SK-N-SH (cell line): ENCODE measurements at regions not wholly inside any gene's neighbourhood (a gene's known extent, or its start where the extent isn't known, plus 50 kb on each side); places are given as distances from the start of the nearest gene placed in this dataset.

Experiments
- CTCF ChIA-PET: fragments of 300-600, 350-600 bp; formaldehyde crosslinking; extraction: SDS; loops from one replicate; lab custom pipeline; 2021; lab: Yijun Ruan, JAX
- POLR2A ChIA-PET: fragments of 350-600 bp; sonication (Branson Sonifier 250); formaldehyde crosslinking; extraction: SDS; loops from one replicate; lab custom pipeline; 2020; ENCODE audit warnings: antibody characterized with exemption, inconsistent platforms; lab: Yijun Ruan, JAX
- DNase-seq: peaks from one replicate; pipeline ENCODE4 v3.0.0; 2012
- H2AFZ ChIP-seq: fragments of 200-600 bp; sonication (generic); 2 replicates; pipeline ENCODE4 v1.8.1; 2016; ENCODE audit warnings: antibody characterized with exemption, mild to moderate bottlenecking, low read depth
- H3F3A ChIP-seq: fragments of 200-600 bp; sonication (generic); replicated peaks from 2 replicates; pipeline ENCODE3; 2016; ENCODE audit warnings: antibody characterized with exemption, mild to moderate bottlenecking; ENCODE audit not compliant: insufficient read depth
- H3K27ac ChIP-seq, 2 experiments: fragments of 200-500 bp in 1 of 2; fragments of 200-600 bp in 1 of 2; sonication (Bioruptor generic) in 1 of 2; sonication (generic), shearing (Covaris generic) in 1 of 2; 2 replicates each; pipeline versions ENCODE4 v1.5.1 to v1.6.1; 2014 to 2016; ENCODE audit warnings: low read depth in 2 of 2, inconsistent platforms in 1 of 2, low read length in 1 of 2, mild to moderate bottlenecking in 1 of 2, mixed read lengths in 1 of 2
- H3K27me3 ChIP-seq: fragments of 200-600 bp; sonication (generic), shearing (Covaris generic); 2 replicates; pipeline ENCODE4 v1.6.1; 2016; ENCODE audit warnings: mixed run types; ENCODE audit not compliant: insufficient read depth
- H3K36me3 ChIP-seq, 2 experiments: fragments of 200-500 bp in 1 of 2; fragments of 200-600 bp in 1 of 2; sonication (Bioruptor generic) in 1 of 2; sonication (generic) in 1 of 2; replicated peaks in 1 of 2; 2 replicates each; pipeline versions ENCODE3 to v1.5.1; 2014 to 2016; ENCODE audit warnings: low read length in 1 of 2, mild to moderate bottlenecking in 1 of 2; ENCODE audit not compliant: insufficient read depth in 2 of 2, control insufficient read depth in 1 of 2
- H3K4me1 ChIP-seq, 2 experiments: fragments of 200-500 bp in 1 of 2; fragments of 200-600 bp in 1 of 2; sonication (Bioruptor generic) in 1 of 2; sonication (generic), shearing (Covaris generic) in 1 of 2; 2 replicates each; pipeline versions ENCODE4 v1.5.1 to v1.6.1; 2014 to 2016; ENCODE audit warnings: low read depth in 1 of 2, low read length in 1 of 2, mixed run types in 1 of 2; ENCODE audit not compliant: insufficient read depth in 2 of 2, control insufficient read depth in 1 of 2
- H3K4me2 ChIP-seq: fragments of 200-600 bp; sonication (generic), shearing (Covaris generic); 2 replicates; pipeline ENCODE4 v1.6.1; 2017; ENCODE audit warnings: mixed run types
- H3K4me3 ChIP-seq, 2 experiments: fragments of 200-500 bp in 1 of 2; fragments of 200-600 bp in 1 of 2; sonication (Bioruptor generic) in 1 of 2; sonication (generic), shearing (Covaris generic) in 1 of 2; 2 replicates each; pipeline versions ENCODE4 v1.5.1 to v1.8.1; 2014 to 2016; ENCODE audit warnings: low read depth in 2 of 2, inconsistent platforms in 1 of 2, low read length in 1 of 2, mild to moderate bottlenecking in 1 of 2, mixed read lengths in 1 of 2, moderate library complexity in 1 of 2
- H3K79me2 ChIP-seq: fragments of 200-600 bp; sonication (generic); 2 replicates; pipeline ENCODE4 v1.8.1; 2017; ENCODE audit warnings: mild to moderate bottlenecking; ENCODE audit not compliant: insufficient read depth
- H3K9ac ChIP-seq: fragments of 200-600 bp; sonication (generic); 2 replicates; pipeline ENCODE4 v1.6.1; 2017; ENCODE audit warnings: mixed run types
- H3K9me2 ChIP-seq: fragments of 200-600 bp; sonication (generic); 2 replicates; pipeline ENCODE4 v1.6.1; 2017; ENCODE audit warnings: mixed run types
- H3K9me3 ChIP-seq: fragments of 200-600 bp; sonication (generic); 2 replicates; pipeline ENCODE4 v1.6.1; 2017; ENCODE audit warnings: mixed run types, mild to moderate bottlenecking, moderate library complexity
- H4K20me1 ChIP-seq: fragments of 200-600 bp; sonication (generic); 2 replicates; pipeline ENCODE4 v1.6.1; 2017; ENCODE audit warnings: mild to moderate bottlenecking, mixed run types; ENCODE audit not compliant: insufficient read depth
- CHD2 ChIP-seq: fragments of 150-350 bp; IDR thresholded peaks from 2 replicates; pipeline ENCODE4 v1.6.1; 2018; ENCODE audit warnings: low read length; ENCODE audit not compliant: partially characterized antibody
- CTCF ChIP-seq: fragments of 200-600 bp; sonication (generic); IDR thresholded peaks from 2 replicates; pipeline ENCODE4 v1.6.1; 2017; ENCODE audit warnings: antibody characterized with exemption, mild to moderate bottlenecking, moderate library complexity
- ELF1 ChIP-seq: IDR thresholded peaks from 2 replicates; pipeline ENCODE4 v1.4.0; 2012
- EZH2phosphoT487 ChIP-seq: fragments of 200-600 bp; sonication (generic); IDR thresholded peaks from 2 replicates; pipeline ENCODE4 v1.6.1; 2017; ENCODE audit warnings: low read depth, mixed run types, mild to moderate bottlenecking, antibody characterized with exemption, moderate library complexity, borderline replicate concordance
- FOSL2 ChIP-seq: IDR thresholded peaks from 2 replicates; pipeline ENCODE4 v1.4.0; 2012; ENCODE audit warnings: low read depth, mild to moderate bottlenecking, moderate library complexity, borderline replicate concordance
- FOXJ3 ChIP-seq: sonication (generic); formaldehyde crosslinking; IDR thresholded peaks from 2 replicates; pipeline ENCODE4 v1.5.1; 2020; ENCODE audit warnings: mild to moderate bottlenecking, missing genetic modification reagents
- FOXM1 ChIP-seq: IDR thresholded peaks from 2 replicates; pipeline ENCODE4 v1.4.0; 2012; ENCODE audit warnings: low read depth, mild to moderate bottlenecking
- GATA2 ChIP-seq: sonication (generic); formaldehyde crosslinking; IDR thresholded peaks from 2 replicates; pipeline ENCODE4 v1.5.0; 2020; ENCODE audit warnings: mild to moderate bottlenecking, missing genetic modification reagents
- JUND ChIP-seq: IDR thresholded peaks from 2 replicates; pipeline ENCODE4 v1.4.0; 2012
- MEF2A ChIP-seq: IDR thresholded peaks from 2 replicates; pipeline ENCODE4 v1.4.0; 2012; ENCODE audit warnings: low read depth, borderline replicate concordance
- NFIC ChIP-seq: IDR thresholded peaks from 2 replicates; pipeline ENCODE4 v1.4.0; 2012; ENCODE audit warnings: borderline replicate concordance
- NRF1 ChIP-seq: IDR thresholded peaks from 2 replicates; pipeline ENCODE4 v1.6.1; 2012; ENCODE audit warnings: low read depth, mild to moderate bottlenecking, low read length
- PBX3 ChIP-seq: IDR thresholded peaks from 2 replicates; pipeline ENCODE4; 2012
- RAD21 ChIP-seq: IDR thresholded peaks from 2 replicates; pipeline ENCODE4 v1.6.1; 2012; ENCODE audit warnings: mild to moderate bottlenecking, low read length
- REST ChIP-seq: IDR thresholded peaks from 2 replicates; pipeline ENCODE4 v1.6.1; 2012; ENCODE audit warnings: mild to moderate bottlenecking, low read depth, low read length, moderate library complexity
- RFX5 ChIP-seq: IDR thresholded peaks from 2 replicates; pipeline ENCODE4 v1.6.1; 2012; ENCODE audit warnings: mild to moderate bottlenecking, improper control_type of control experiment, low read length
- RXRA ChIP-seq: IDR thresholded peaks from 2 replicates; pipeline ENCODE4 v1.4.0; 2012; ENCODE audit warnings: low read depth, mild to moderate bottlenecking, borderline replicate concordance
- SIN3A ChIP-seq: IDR thresholded peaks from 2 replicates; pipeline ENCODE4 v1.6.1; 2012; ENCODE audit warnings: low read depth, mild to moderate bottlenecking, low read length, moderate library complexity, borderline replicate concordance
- SMC3 ChIP-seq: IDR thresholded peaks from 2 replicates; pipeline ENCODE4 v1.6.1; 2012; ENCODE audit warnings: low read depth, low read length, improper control_type of control experiment
- TAF1 ChIP-seq: IDR thresholded peaks from 2 replicates; pipeline ENCODE4 v1.6.1; 2012; ENCODE audit warnings: low read depth, mild to moderate bottlenecking, low read length, moderate library complexity, borderline replicate concordance
- TCF12 ChIP-seq: IDR thresholded peaks from 2 replicates; pipeline ENCODE4 v1.4.0; 2012
- TEAD4 ChIP-seq: IDR thresholded peaks from 2 replicates; pipeline ENCODE4 v1.4.0; 2012; ENCODE audit warnings: mild to moderate bottlenecking, borderline replicate concordance; ENCODE audit not compliant: insufficient read depth
- USF2 ChIP-seq: fragments of 150-350 bp; IDR thresholded peaks from 2 replicates; pipeline ENCODE4 v1.6.1; 2017; ENCODE audit warnings: antibody characterized with exemption, low read length, low read depth, borderline replicate concordance
- ZBTB33 ChIP-seq: IDR thresholded peaks from 2 replicates; pipeline ENCODE4 v1.4.0; 2012; ENCODE audit warnings: low read depth, borderline replicate concordance
- WGBS: methylation state at CpG from one replicate; pipeline ENCODE4 v1.1.6; 2017; ENCODE audit warnings: low lambda C conversion rate; 5-methylcytosine and 5-hydroxymethylcytosine counted together

GRCh38 chr3:94234177-94234788 lies 171.4 kb downstream of the NSUN3 start:
- WGBS: 21% methylated on average over 4 of the region's 4 CpGs
- CTCF ChIA-PET: interaction anchor here (0.6 to 2.5 kb wide), 39 partner anchors 8 to 1794 kb away, joined by 3 to 34 read pairs (median 4); no protein-coding TSS in a partner anchor
- TF ChIP-seq PBX3 (no peak), GATA2 (CRISPR knock-in tag) (no peak), SIN3A (no peak), FOXM1 (no peak), ELF1 (no peak), NRF1 (no peak), CHD2 (no peak), FOSL2 (no peak), NFIC (no peak), MEF2A (no peak), TEAD4 (no peak), RAD21 (peak; percentile 74), TAF1 (no peak), FOXJ3 (CRISPR knock-in tag) (no peak), REST (no peak), SMC3 (peak; percentile 44), USF2 (no peak), CTCF (peak; percentile 84), ZBTB33 (no peak), TCF12 (no peak), RXRA (no peak), JUND (no peak), RFX5 (no peak), EZH2phosphoT487 (no peak)
- Histone ChIP-seq H3K9me3 (no peaks in the 10 kb centered on the region), H3K27me3 (no peaks in the 10 kb centered on the region), H3K9me2 (no peaks in the 10 kb centered on the region), H3F3A (no peaks in the 10 kb centered on the region), H3K4me1 (no peaks in the 10 kb centered on the region), H2AFZ (no peak overlapping the region), H3K4me2 (no peak overlapping the region), H3K4me3 (no peak overlapping the region; a peak in 1 of 4 replicates), H3K36me3 (no peaks in the 10 kb centered on the region), H3K9ac (no peak overlapping the region), H4K20me1 (no peaks in the 10 kb centered on the region), H3K27ac (no peak overlapping the region), H3K79me2 (no peaks in the 10 kb centered on the region)
- DNase-seq: peak; percentile 31
- POLR2A ChIA-PET: no interaction called here
